Prostate gland (tissue), 2 donors: ENCODE measurements at regions not wholly inside any gene's neighbourhood (a gene's known extent, or its start where the extent isn't known, plus 50 kb on each side); places are given as distances from the start of the nearest gene placed in this dataset.

Experiments used
- DNase-seq: peaks from one replicate; pipeline ENCODE4 v3.0.0-alpha.2; 2019; ENCODE audit warnings: low spot score
- H3K27ac ChIP-seq, 2 donors: fragments of 200-600 bp; sonication (generic); 2 replicates each; pipeline ENCODE4 v1.5.1; 2017 to 2019
- H3K27me3 ChIP-seq: fragments of 200-600 bp; sonication (generic); replicated peaks from 2 replicates; pipeline ENCODE4 v1.5.1; 2019; ENCODE audit not compliant: insufficient read depth
- H3K36me3 ChIP-seq, 2 donors: fragments of 200-600 bp; sonication (generic); 1 replicate in 1 of 2; 2 replicates in 1 of 2; pipeline versions ENCODE4 v1.5.1 to v1.8.1; 2017 to 2019
- H3K4me1 ChIP-seq: fragments of 200-600 bp; sonication (generic); replicated peaks from 2 replicates; pipeline ENCODE4 v1.5.1; 2019
- H3K4me3 ChIP-seq, 2 donors: fragments of 200-600 bp; sonication (generic); 2 replicates each; pipeline ENCODE4 v1.5.1; 2017 to 2019
- H3K9me3 ChIP-seq: fragments of 200-600 bp; sonication (generic); 2 replicates; pipeline ENCODE4 v1.5.1; 2017
- POLR2A ChIP-seq: fragments of 450-650 bp; IDR thresholded peaks from one replicate; pipeline ENCODE4 v1.6.1; 2016; ENCODE audit warnings: antibody characterized with exemption, mild to moderate bottlenecking
- POLR2AphosphoS5 ChIP-seq: sonication (generic); formaldehyde crosslinking; IDR thresholded peaks from one replicate; pipeline ENCODE4 v1.6.1; 2017; ENCODE audit warnings: antibody characterized with exemption
- WGBS: methylation state at CpG from one replicate; pipeline ENCODE4 v1.1.5; 2018; 5-methylcytosine and 5-hydroxymethylcytosine counted together
- intact Hi-C: fragments of 100-400 bp; cut with DNase I; formaldehyde crosslinking; loops from one replicate; pipeline ENCODE4 v1.14.2; 2022
- TF ChIP-seq, protein P1 (sequence below), 4 experiments: fragments of 200-600 bp in 2 of 4; fragments of 450-650 bp in 2 of 4; sonication (generic) in 2 of 4; IDR thresholded peaks; 1 replicate in 3 of 4; 2 replicates in 1 of 4; pipeline ENCODE4 v1.5.1; 2016 to 2019; ENCODE audit warnings: antibody characterized with exemption in 4 of 4, mild to moderate bottlenecking in 2 of 4, moderate library complexity in 2 of 4

DNA sequence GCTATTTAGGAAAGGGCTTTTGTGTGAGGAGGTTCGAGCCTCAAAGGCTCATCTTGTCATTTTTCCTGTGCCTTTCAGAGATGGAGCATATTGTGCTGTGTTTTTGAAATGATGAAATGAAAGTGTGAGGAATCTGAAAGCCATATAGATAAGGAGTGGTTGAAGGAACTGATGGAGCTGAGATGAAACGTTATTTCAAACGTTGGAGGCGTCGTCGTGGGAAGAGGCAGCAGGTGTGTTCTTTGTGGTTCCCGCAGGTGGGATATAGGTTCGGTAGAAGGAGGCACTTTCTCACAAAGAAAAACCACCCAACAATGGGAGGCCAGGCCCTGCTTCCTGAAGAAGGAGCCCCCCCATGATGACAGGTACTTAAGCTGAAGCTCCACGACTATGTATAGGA, 83.2 kb upstream of the SNAP25 start:
- TF ChIP-seq, protein P1, sequence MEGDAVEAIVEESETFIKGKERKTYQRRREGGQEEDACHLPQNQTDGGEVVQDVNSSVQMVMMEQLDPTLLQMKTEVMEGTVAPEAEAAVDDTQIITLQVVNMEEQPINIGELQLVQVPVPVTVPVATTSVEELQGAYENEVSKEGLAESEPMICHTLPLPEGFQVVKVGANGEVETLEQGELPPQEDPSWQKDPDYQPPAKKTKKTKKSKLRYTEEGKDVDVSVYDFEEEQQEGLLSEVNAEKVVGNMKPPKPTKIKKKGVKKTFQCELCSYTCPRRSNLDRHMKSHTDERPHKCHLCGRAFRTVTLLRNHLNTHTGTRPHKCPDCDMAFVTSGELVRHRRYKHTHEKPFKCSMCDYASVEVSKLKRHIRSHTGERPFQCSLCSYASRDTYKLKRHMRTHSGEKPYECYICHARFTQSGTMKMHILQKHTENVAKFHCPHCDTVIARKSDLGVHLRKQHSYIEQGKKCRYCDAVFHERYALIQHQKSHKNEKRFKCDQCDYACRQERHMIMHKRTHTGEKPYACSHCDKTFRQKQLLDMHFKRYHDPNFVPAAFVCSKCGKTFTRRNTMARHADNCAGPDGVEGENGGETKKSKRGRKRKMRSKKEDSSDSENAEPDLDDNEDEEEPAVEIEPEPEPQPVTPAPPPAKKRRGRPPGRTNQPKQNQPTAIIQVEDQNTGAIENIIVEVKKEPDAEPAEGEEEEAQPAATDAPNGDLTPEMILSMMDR (IDR thresholded peaks at IDR 0.05), result no peak
- no peak for TF ChIP-seq POLR2A
- no peak for TF ChIP-seq POLR2AphosphoS5
- Histone ChIP-seq H3K4me1 (no peaks in the 10 kb centered on the region), H3K27ac (no peak overlapping the region), H3K9me3 (no peaks in the 10 kb centered on the region), H3K4me3 (no peak overlapping the region), H3K36me3 (no peaks in the 10 kb centered on the region), H3K27me3 (no peaks in the 10 kb centered on the region)
- DNase-seq, result no peak
- intact Hi-C loops, result no loop called here
- WGBS, result 85% methylated on average over 9 of the region's 9 CpGs

DNA sequence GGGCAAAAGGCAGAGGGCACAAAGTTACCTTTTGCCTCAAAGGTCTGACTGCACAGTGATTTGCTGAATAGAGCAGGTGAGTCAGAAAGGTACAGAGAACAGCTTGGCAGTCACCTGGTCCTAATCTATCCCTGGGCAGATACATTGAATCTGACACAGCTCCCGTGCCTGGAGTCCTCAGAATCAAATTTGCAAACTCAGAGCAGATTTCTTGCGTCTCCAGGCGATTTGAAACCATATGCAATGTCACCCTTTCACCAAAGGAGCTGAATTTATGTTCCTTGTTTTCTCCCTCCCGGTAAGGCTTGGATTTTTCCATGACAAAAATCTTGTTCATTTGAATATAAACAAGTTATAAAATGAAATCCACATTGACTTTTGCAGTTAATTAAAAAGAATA, 81.6 kb upstream of the SNAP25 start:
- Histone ChIP-seq H3K27ac (no peak overlapping the region), H3K27me3 (no peaks in the 10 kb centered on the region), H3K4me1 (no peaks in the 10 kb centered on the region), H3K4me3 (no peak overlapping the region), H3K9me3 (no peaks in the 10 kb centered on the region), H3K36me3 (no peaks in the 10 kb centered on the region)
- DNase-seq, result no peak
- intact Hi-C loops, result no loop called here
- WGBS, result 88% methylated on average over 4 of the region's 4 CpGs
- TF ChIP-seq POLR2AphosphoS5, result no peak
- TF ChIP-seq POLR2A, result no peak
- TF ChIP-seq, protein P1 (IDR thresholded peaks at IDR 0.05), result no peak

DNA sequence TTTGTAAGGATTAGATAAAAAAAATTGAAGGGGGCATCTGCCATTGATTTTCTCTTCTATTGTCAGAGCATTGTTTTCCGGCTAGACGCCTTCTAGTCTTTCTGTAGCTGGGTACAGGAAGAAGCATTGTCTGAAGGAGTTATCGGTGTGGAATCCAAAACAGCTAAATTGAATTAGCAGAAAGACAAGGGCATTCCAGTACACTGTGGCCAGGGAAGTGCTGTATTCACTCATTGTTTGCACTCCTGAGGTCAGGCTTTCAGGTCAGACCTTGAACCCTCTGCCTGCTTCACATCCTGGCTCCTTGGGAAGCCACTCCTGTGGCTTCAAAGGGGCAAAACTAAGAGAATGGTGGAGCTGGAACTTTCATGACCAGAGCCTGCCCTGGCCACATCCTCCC, 81.1 kb upstream of the SNAP25 start:
- TF ChIP-seq POLR2A (no peak), POLR2AphosphoS5 (no peak)
- TF ChIP-seq, protein P1 (IDR thresholded peaks at IDR 0.05), result no peak
- Histone ChIP-seq H3K9me3 (no peaks in the 10 kb centered on the region), H3K4me1 (no peaks in the 10 kb centered on the region), H3K27me3 (no peaks in the 10 kb centered on the region), H3K27ac (no peak overlapping the region), H3K36me3 (no peaks in the 10 kb centered on the region), H3K4me3 (no peak overlapping the region)
- intact Hi-C loops, result no loop called here
- no peak for DNase-seq
- WGBS, result 83% methylated on average over 3 of the region's 3 CpGs

DNA sequence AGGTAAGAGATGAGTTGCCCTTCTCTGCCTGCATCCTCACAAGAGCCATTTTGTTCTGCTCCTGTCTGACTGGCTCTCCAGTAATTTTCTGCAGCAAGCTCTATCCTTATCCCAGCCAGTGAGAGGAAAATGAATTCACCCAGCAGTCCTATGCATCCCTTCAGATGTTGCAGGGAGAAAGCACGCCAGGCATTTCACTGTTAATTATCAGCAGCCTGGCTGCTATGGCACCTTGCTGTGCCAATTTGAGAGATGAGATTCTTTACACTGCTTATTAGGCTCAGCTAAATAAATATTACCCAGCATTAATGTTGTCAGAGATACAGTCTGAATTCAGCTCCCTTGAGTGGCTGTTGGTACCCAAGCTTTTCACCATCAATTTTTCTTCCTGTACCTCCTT, 61.1 kb upstream of the SNAP25 start:
- Histone ChIP-seq H3K9me3 (no peaks in the 10 kb centered on the region), H3K36me3 (no peaks in the 10 kb centered on the region), H3K27ac (no peak overlapping the region), H3K27me3 (no peaks in the 10 kb centered on the region), H3K4me1 (no peaks in the 10 kb centered on the region), H3K4me3 (no peak overlapping the region)
- TF ChIP-seq, protein P1 (IDR thresholded peaks at IDR 0.05), result no peak
- TF ChIP-seq POLR2AphosphoS5, result no peak
- TF ChIP-seq POLR2A, result no peak
- no peak for DNase-seq
- intact Hi-C loops, result no loop called here
- 56% methylated on average over 1 of the region's 1 CpG for WGBS

DNA sequence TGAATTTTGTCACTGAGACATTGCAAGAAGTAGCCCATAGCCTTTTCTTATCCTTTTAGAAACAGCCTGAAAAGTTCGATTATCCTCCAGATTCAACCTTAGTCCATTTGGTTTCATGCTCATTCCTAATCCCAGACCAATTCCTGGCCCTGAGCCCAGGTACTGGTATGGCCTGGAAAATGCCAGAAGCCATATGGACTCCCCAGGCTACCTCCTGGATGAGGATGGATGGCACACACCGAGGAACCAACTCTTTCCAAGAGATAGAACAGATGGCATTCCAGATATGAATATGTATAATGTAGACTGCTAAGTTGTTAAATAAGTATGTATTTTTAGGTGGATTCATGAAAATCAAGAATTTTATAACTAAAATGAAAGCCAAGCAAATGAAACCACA, 51.6 kb upstream of the SNAP25 start:
- no peak overlapping the region for H3K4me3 ChIP-seq
- no peak for DNase-seq
- no peak overlapping the region for H3K27ac ChIP-seq
- no peaks in the 10 kb centered on the region for H3K9me3 ChIP-seq
- 86% methylated on average over 2 of the region's 2 CpGs for WGBS
- no peaks in the 10 kb centered on the region for H3K27me3 ChIP-seq
- H3K4me1 ChIP-seq, result no peaks in the 10 kb centered on the region
- no peak for TF ChIP-seq POLR2A
- TF ChIP-seq POLR2AphosphoS5, result no peak
- TF ChIP-seq, protein P1 (IDR thresholded peaks at IDR 0.05), result no peak
- intact Hi-C loops, result no loop called here
- no peaks in the 10 kb centered on the region for H3K36me3 ChIP-seq
